IMR-90 (cell line): ENCODE measurements at regions not wholly inside any gene's neighbourhood (a gene's known extent, or its start where the extent isn't known, plus 50 kb on each side); places are given as distances from the start of the nearest gene placed in this dataset.

Source experiments
- ATAC-seq: fragments of 200-7000 bp; cut with Tn5 transposase; 2 replicates; pipeline ENCODE4 v1.9.1; 2020; ENCODE audit warnings: low read depth, mild to moderate bottlenecking, moderate library complexity
- BruUV-seq: library from RNA; stranded (reverse); fragments of 400-500 nt; replicated peaks from 2 replicates; lab custom pipeline; 2021; lab: Mats Ljungman, UMichigan
- CTCF ChIA-PET: fragments of 300-600 bp; formaldehyde crosslinking; extraction: SDS; loops from one replicate; lab custom pipeline; 2021; ENCODE audit warnings: antibody characterized with exemption; lab: Yijun Ruan, JAX
- POLR2A ChIA-PET: fragments of 300-600 bp; sonication (Branson Sonifier 250); formaldehyde crosslinking; loops from one replicate; lab custom pipeline; 2022; ENCODE audit warnings: antibody characterized with exemption; ENCODE audit not compliant: unreplicated experiment; lab: Charles Lee
- DNase-seq: peaks from one replicate; pipeline ENCODE4 v3.0.0; 2013
- H2AFZ ChIP-seq: replicated peaks from 2 replicates; pipeline ENCODE3; 2013; ENCODE audit warnings: low read length, mild to moderate bottlenecking; ENCODE audit not compliant: poor library complexity
- H2AK5ac ChIP-seq: 2 replicates; pipeline ENCODE4 v1.6.1; 2013; ENCODE audit warnings: low read depth, low read length, inconsistent platforms
- H2AK9ac ChIP-seq: replicated peaks from 2 replicates; pipeline ENCODE3; 2013; ENCODE audit warnings: mild to moderate bottlenecking, low read depth, low read length, moderate library complexity; ENCODE audit not compliant: poor library complexity
- H2BK120ac ChIP-seq: 2 replicates; pipeline ENCODE4 v1.6.1; 2013; ENCODE audit warnings: low read depth, low read length, inconsistent platforms
- H2BK15ac ChIP-seq: 3 replicates; pipeline ENCODE4 v1.6.1; 2013; ENCODE audit warnings: low read depth, low read length, inconsistent platforms
- H2BK20ac ChIP-seq: 2 replicates; pipeline ENCODE4 v1.6.1; 2013; ENCODE audit warnings: low read depth, mild to moderate bottlenecking, inconsistent platforms, low read length, moderate library complexity
- H2BK5ac ChIP-seq: 2 replicates; pipeline ENCODE4 v1.6.1; 2013; ENCODE audit warnings: mild to moderate bottlenecking, low read depth, low read length, inconsistent platforms; ENCODE audit not compliant: poor library complexity, severe bottlenecking
- H3K14ac ChIP-seq: replicated peaks from 2 replicates; pipeline ENCODE4 v1.6.1; 2013; ENCODE audit warnings: low read depth, low read length, inconsistent platforms
- H3K18ac ChIP-seq: 2 replicates; pipeline ENCODE4 v1.6.1; 2013; ENCODE audit warnings: low read depth, low read length, control low read depth
- H3K23ac ChIP-seq: 2 replicates; pipeline ENCODE4 v1.6.1; 2013; ENCODE audit warnings: low read depth, low read length, inconsistent platforms
- H3K27ac ChIP-seq: 2 replicates; pipeline ENCODE4 v1.5.1; 2013; ENCODE audit warnings: mild to moderate bottlenecking, control low read depth, low read length; ENCODE audit not compliant: insufficient read depth
- H3K27me3 ChIP-seq: 2 replicates; pipeline ENCODE4 v1.6.1; 2013; ENCODE audit warnings: low read length; ENCODE audit not compliant: control insufficient read depth, insufficient read depth
- H3K36me3 ChIP-seq: 2 replicates; pipeline ENCODE4 v1.6.1; 2013; ENCODE audit warnings: low read length, mixed read lengths; ENCODE audit not compliant: control insufficient read depth, insufficient read depth
- H3K4ac ChIP-seq: 2 replicates; pipeline ENCODE4 v1.6.1; 2013; ENCODE audit warnings: low read depth, low read length, inconsistent platforms
- H3K4me1 ChIP-seq: 2 replicates; pipeline ENCODE4 v1.6.1; 2013; ENCODE audit warnings: low read length, mixed read lengths; ENCODE audit not compliant: control insufficient read depth, insufficient read depth
- H3K4me2 ChIP-seq: 2 replicates; pipeline ENCODE4 v1.6.1; 2013; ENCODE audit warnings: low read depth, mild to moderate bottlenecking, control low read depth, low read length, moderate library complexity
- H3K4me3 ChIP-seq: 2 replicates; pipeline ENCODE4 v1.5.1; 2013; ENCODE audit warnings: low read depth, mild to moderate bottlenecking, control low read depth, low read length, moderate library complexity; ENCODE audit not compliant: insufficient read depth
- H3K56ac ChIP-seq: 2 replicates; pipeline ENCODE4 v1.6.1; 2013; ENCODE audit warnings: low read length, inconsistent platforms; ENCODE audit not compliant: insufficient read depth; ENCODE audit errors: extremely low read depth
- H3K79me1 ChIP-seq, 2 experiments: 2 replicates each; pipeline ENCODE4 v1.6.1; 2013; ENCODE audit warnings: low read length in 2 of 2, inconsistent platforms in 1 of 2, low read depth in 1 of 2
- H3K9ac ChIP-seq: 2 replicates; pipeline ENCODE4 v1.6.1; 2013; ENCODE audit warnings: low read depth, low read length, control low read depth
- H3K9me1 ChIP-seq: 2 replicates; pipeline ENCODE4 v1.6.1; 2013; ENCODE audit warnings: low read length, inconsistent platforms; ENCODE audit not compliant: insufficient read depth
- H3K9me3 ChIP-seq: 2 replicates; pipeline ENCODE4 v1.6.1; 2013; ENCODE audit warnings: low read length; ENCODE audit not compliant: control insufficient read depth, insufficient read depth
- H4K20me1 ChIP-seq: 2 replicates; pipeline ENCODE4 v1.6.1; 2013; ENCODE audit warnings: low read length, inconsistent platforms; ENCODE audit not compliant: insufficient read depth
- H4K5ac ChIP-seq: 2 replicates; pipeline ENCODE4 v1.6.1; 2013; ENCODE audit warnings: mild to moderate bottlenecking, low read depth, low read length, control low read depth
- H4K8ac ChIP-seq, 2 experiments: 2 replicates each; pipeline ENCODE4 v1.6.1; 2013; ENCODE audit warnings: low read depth in 2 of 2, low read length in 2 of 2, control low read depth in 1 of 2, inconsistent platforms in 1 of 2
- H4K91ac ChIP-seq: 2 replicates; pipeline ENCODE4 v1.6.1; 2013; ENCODE audit warnings: low read depth, low read length, inconsistent platforms; ENCODE audit not compliant: insufficient read depth
- BHLHE40 ChIP-seq: fragments of 150-350 bp; IDR thresholded peaks from 2 replicates; pipeline ENCODE4 v1.6.1; 2016; ENCODE audit warnings: mild to moderate bottlenecking, low read depth, low read length
- CEBPB ChIP-seq: IDR thresholded peaks from 2 replicates; pipeline ENCODE4 v1.6.1; 2012; ENCODE audit warnings: low read depth, low read length, improper control_type of control experiment
- CHD1 ChIP-seq: IDR thresholded peaks from 2 replicates; pipeline ENCODE4 v1.6.1; 2012; ENCODE audit warnings: low read depth, low read length, improper control_type of control experiment
- CTCF ChIP-seq: conservative IDR thresholded peaks from 2 replicates; pipeline ENCODE4 v1.5.1; 2012; ENCODE audit warnings: mild to moderate bottlenecking, low read depth, low read length, improper control_type of control experiment
- ELK1 ChIP-seq: fragments of 150-350 bp; IDR thresholded peaks from 2 replicates; pipeline ENCODE4 v1.6.1; 2016; ENCODE audit warnings: low read depth, mild to moderate bottlenecking, low read length, moderate library complexity, borderline replicate concordance
- FOS ChIP-seq: fragments of 150-350 bp; IDR thresholded peaks from 2 replicates; pipeline ENCODE4 v1.6.1; 2016; ENCODE audit warnings: low read depth, low read length
- MAFK ChIP-seq: IDR thresholded peaks from 2 replicates; pipeline ENCODE4 v1.6.1; 2012; ENCODE audit warnings: low read depth, low read length, improper control_type of control experiment
- MAZ ChIP-seq: IDR thresholded peaks from 2 replicates; pipeline ENCODE4 v1.6.1; 2012; ENCODE audit warnings: low read depth, mild to moderate bottlenecking, low read length, improper control_type of control experiment, moderate library complexity, borderline replicate concordance
- MXI1 ChIP-seq: IDR thresholded peaks from 2 replicates; pipeline ENCODE4 v1.6.1; 2012; ENCODE audit warnings: low read depth, mild to moderate bottlenecking, low read length, moderate library complexity, borderline replicate concordance
- NFE2L2 ChIP-seq: fragments of 150-350 bp; IDR thresholded peaks from 2 replicates; pipeline ENCODE4 v1.6.1; 2016; ENCODE audit warnings: low read depth, mild to moderate bottlenecking, low read length
- POLR2A ChIP-seq: IDR thresholded peaks from 2 replicates; pipeline ENCODE4 v1.6.1; 2012; ENCODE audit warnings: mild to moderate bottlenecking, low read depth, low read length
- RAD21 ChIP-seq: IDR thresholded peaks from 2 replicates; pipeline ENCODE4 v1.6.1; 2012; ENCODE audit warnings: low read length, improper control_type of control experiment
- RCOR1 ChIP-seq: IDR thresholded peaks from 2 replicates; pipeline ENCODE4 v1.6.1; 2012; ENCODE audit warnings: mild to moderate bottlenecking, low read length, improper control_type of control experiment; ENCODE audit not compliant: insufficient replicate concordance
- RFX5 ChIP-seq: IDR thresholded peaks from 2 replicates; pipeline ENCODE4 v1.8.0; 2012; ENCODE audit warnings: low read depth, mild to moderate bottlenecking, low read length, moderate library complexity
- SMC3 ChIP-seq: fragments of 150-350 bp; IDR thresholded peaks from 2 replicates; pipeline ENCODE4 v1.6.1; 2016; ENCODE audit warnings: low read depth, mild to moderate bottlenecking, antibody characterized with exemption, low read length, moderate library complexity
- USF2 ChIP-seq: fragments of 150-350 bp; IDR thresholded peaks from 2 replicates; pipeline ENCODE4 v1.6.1; 2017; ENCODE audit warnings: mild to moderate bottlenecking, antibody characterized with exemption, low read length, low read depth
- WGBS, 2 experiments: methylation state at CpG; one replicate each; pipeline versions ENCODE4 v1.1.5 to v1.1.7; 2013; ENCODE audit warnings: missing lambda C conversion rate in 2 of 2; ENCODE audit not compliant: insufficient read length in 1 of 2; ENCODE audit errors: extremely low coverage in 2 of 2; 5-methylcytosine and 5-hydroxymethylcytosine counted together
- dilution Hi-C: fragments of 300-500 bp; cut with HindIII; formaldehyde crosslinking; loops from one replicate; pipeline ENCODE4 v1.14.3; 2018; ENCODE audit warnings: low sequenced_read_pairs; ENCODE audit not compliant: unreplicated experiment
- in situ Hi-C: fragments of 300-500 bp; cut with MboI; formaldehyde crosslinking; loops from 3 replicates; pipeline ENCODE4 v1.14.3; 2019; ENCODE audit warnings: low sequenced_read_pairs, inconsistent platforms, mixed read lengths
- intact Hi-C: fragments of 100-400 bp; cut with micrococcal nuclease; formaldehyde crosslinking; loops from 2 replicates; pipeline ENCODE4 v1.10.0; 2022

- Histone ChIP-seq H3K23ac (no peak overlapping the region), H3K9me3 (peaks cover 3% of the 10 kb centered on the region; the same call in 1 of the 2 replicates), H2BK15ac (no peak overlapping the region), H3K79me1 (no peaks in the 10 kb centered on the region), H3K4me2 (no peak overlapping the region), H3K9ac (no peak overlapping the region), H2AFZ (no peak overlapping the region), H3K36me3 (no peaks in the 10 kb centered on the region), H2BK120ac (no peak overlapping the region), H2AK9ac (no peak overlapping the region), H3K4me1 (no peaks in the 10 kb centered on the region), H3K56ac (no peak overlapping the region), H4K5ac (no peak overlapping the region), H3K27me3 (peaks cover 5% of the 10 kb centered on the region), H3K27ac (no peak overlapping the region), H3K4me3 (no peak overlapping the region), H3K4ac (no peak overlapping the region), H3K18ac (no peak overlapping the region), H4K8ac (no peak overlapping the region), H4K20me1 (no peaks in the 10 kb centered on the region), H4K91ac (no peak overlapping the region), H2AK5ac (no peak overlapping the region), H2BK5ac (no peak overlapping the region), H3K9me1 (no peaks in the 10 kb centered on the region), H2BK20ac (no peak overlapping the region), H3K14ac (no peak overlapping the region)
- no CpG with 5 or more reads among the region's 1 CpG for WGBS, 2 experiments
- BruUV-seq: no TSS peak
- CTCF ChIA-PET: no interaction called here
- dilution Hi-C loops (no loop called here), in situ Hi-C loops (no loop called here), intact Hi-C loops (no loop called here)
- POLR2A ChIA-PET: no interaction called here
- ATAC-seq: no peak
- DNase-seq: no peak
- no peak for TF ChIP-seq MAZ
- TF ChIP-seq MAFK: no peak
- no peak for TF ChIP-seq RFX5
- no peak for TF ChIP-seq NFE2L2
- TF ChIP-seq BHLHE40: no peak
- TF ChIP-seq RCOR1: no peak
- no peak for TF ChIP-seq POLR2A
- TF ChIP-seq USF2: no peak
- no peak for TF ChIP-seq ELK1
- no peak for TF ChIP-seq RAD21
- TF ChIP-seq CEBPB: no peak
- TF ChIP-seq CTCF: no peak
- no peak for TF ChIP-seq MXI1
- no peak for TF ChIP-seq FOS
- no peak for TF ChIP-seq CHD1
- TF ChIP-seq SMC3: no peak
Measured at GRCh38 chr10:44089671-44090070, 295.2 kb downstream of the CXCL12 start.
